OCI-LY7 (cell line): ENCODE measurements at regions not wholly inside any gene's neighbourhood (a gene's known extent, or its start where the extent isn't known, plus 50 kb on each side); places are given as distances from the start of the nearest gene placed in this dataset.
"Not testable (repeated sequence)": the region's sequence is repeated elsewhere in the genome, so short reads cannot be mapped to it uniquely, and the experiment has no call there.

Experiments
- BruUV-seq: library from RNA; stranded (reverse); fragments of 400-500 nt; replicated peaks from 2 replicates; lab custom pipeline; 2021; lab: Mats Ljungman, UMichigan
- CTCF ChIA-PET: fragments of 300-600 bp; sonication (Branson Sonifier 250); formaldehyde crosslinking; loops from one replicate; lab custom pipeline; 2022; ENCODE audit warnings: antibody characterized with exemption; ENCODE audit not compliant: unreplicated experiment; lab: Charles Lee
- POLR2A ChIA-PET: fragments of 300-600 bp; sonication (Branson Sonifier 250); formaldehyde crosslinking; loops from one replicate; lab custom pipeline; 2022; ENCODE audit warnings: antibody characterized with exemption; lab: Charles Lee
- DNase-seq: peaks from one replicate; pipeline ENCODE4 v3.0.0-alpha.2; 2015; ENCODE audit warnings: low spot score
- H2AFZ ChIP-seq: fragments of 200-600 bp; sonication (generic), shearing (Covaris generic); 2 replicates; pipeline ENCODE4 v1.6.1; 2014; ENCODE audit warnings: mild to moderate bottlenecking, antibody characterized with exemption, low read length, moderate library complexity
- H3K27ac ChIP-seq: fragments of 200-600 bp; sonication (generic); 2 replicates; pipeline ENCODE4 v1.5.1; 2014; ENCODE audit warnings: mixed run types, low read depth, mild to moderate bottlenecking, moderate library complexity, low read length, inconsistent platforms; ENCODE audit not compliant: poor library complexity, severe bottlenecking
- H3K36me3 ChIP-seq: fragments of 200-600 bp; sonication (generic); 2 replicates; pipeline ENCODE4 v1.6.1; 2014; ENCODE audit warnings: mild to moderate bottlenecking, antibody characterized with exemption, low read length, moderate library complexity, mixed read lengths; ENCODE audit not compliant: insufficient read depth
- H3K4me1 ChIP-seq: fragments of 200-600 bp; sonication (generic); 2 replicates; pipeline ENCODE4 v1.5.1; 2014; ENCODE audit warnings: mild to moderate bottlenecking, low read length; ENCODE audit not compliant: insufficient read depth, poor library complexity, severe bottlenecking
- H3K4me2 ChIP-seq: fragments of 200-600 bp; sonication (generic); 2 replicates; pipeline ENCODE4 v1.6.1; 2014; ENCODE audit warnings: mild to moderate bottlenecking, low read length
- H3K4me3 ChIP-seq: fragments of 200-600 bp; sonication (generic); 2 replicates; pipeline ENCODE4 v1.5.1; 2014; ENCODE audit warnings: mild to moderate bottlenecking, low read depth, low read length; ENCODE audit not compliant: poor library complexity, severe bottlenecking
- H3K79me2 ChIP-seq: fragments of 200-600 bp; sonication (generic); 2 replicates; pipeline ENCODE4 v1.6.1; 2016; ENCODE audit warnings: low read depth, mild to moderate bottlenecking, low read length, moderate library complexity, mixed read lengths; ENCODE audit not compliant: insufficient read depth
- H3K9me2 ChIP-seq: fragments of 200-600 bp; sonication (generic); 2 replicates; pipeline ENCODE4 v1.6.1; 2016; ENCODE audit warnings: mild to moderate bottlenecking, low read length, mixed read lengths; ENCODE audit not compliant: insufficient read depth
- H3K9me3 ChIP-seq: fragments of 200-600 bp; sonication (generic); 2 replicates; pipeline ENCODE4 v1.6.1; 2014; ENCODE audit warnings: mild to moderate bottlenecking, mixed run types, low read length, mixed read lengths
- H4K20me1 ChIP-seq: fragments of 200-600 bp; sonication (generic); 2 replicates; pipeline ENCODE4 v1.6.1; 2014; ENCODE audit warnings: mild to moderate bottlenecking, antibody characterized with exemption, low read length, moderate library complexity, mixed read lengths; ENCODE audit not compliant: insufficient read depth
- CTCF ChIP-seq: fragments of 200-600 bp; sonication (generic); conservative IDR thresholded peaks from 2 replicates; pipeline ENCODE4 v1.5.1; 2014; ENCODE audit warnings: mild to moderate bottlenecking, antibody characterized with exemption, low read length, moderate library complexity, mixed read lengths
- EZH2phosphoT487 ChIP-seq: fragments of 200-600 bp; sonication (generic); IDR thresholded peaks from 2 replicates; pipeline ENCODE4 v1.6.1; 2018; ENCODE audit warnings: low read depth, borderline replicate concordance, mild to moderate bottlenecking, mixed run types, antibody characterized with exemption, low read length, moderate library complexity, mixed read lengths
- intact Hi-C: fragments of 100-400 bp; cut with micrococcal nuclease; formaldehyde crosslinking; loops from one replicate; pipeline ENCODE4 v1.10.0; 2022; ENCODE audit not compliant: unreplicated experiment

GRCh38 chr4:118589471-118590055 lies 95.6 kb upstream of the METTL14 start:
- Histone ChIP-seq H3K27ac (no peak overlapping the region), H4K20me1 (no peaks in the 10 kb centered on the region), H3K9me2 (no peaks in the 10 kb centered on the region), H3K36me3 (no peaks in the 10 kb centered on the region), H3K9me3 (no peaks in the 10 kb centered on the region), H3K4me1 (peaks cover 20% of the 10 kb centered on the region), H3K79me2 (peaks cover 9% of the 10 kb centered on the region; the same call in 1 of the 2 replicates), H2AFZ (no peak overlapping the region; the same call in 1 of the 2 replicates), H3K4me2 (no peak overlapping the region), H3K4me3 (no peak overlapping the region)
- no peak for DNase-seq
- no TSS peak for BruUV-seq
- CTCF ChIA-PET: no interaction called here
- no peak for TF ChIP-seq CTCF
- no peak for TF ChIP-seq EZH2phosphoT487
- POLR2A ChIA-PET: interaction anchor here (0.6 to 0.7 kb wide), 3 partner anchors 96 to 327 kb away, joined by 3 to 4 read pairs (median 3); partner anchors contain the start of gene METTL14
- intact Hi-C loops: loop anchor here (2.0 kb wide), 1 partner anchor 95 kb away; the partner anchor contains the start of gene METTL14

- CTCF ChIA-PET, BruUV-seq: not testable (repeated sequence)
- intact Hi-C loops: loop anchor here (1.0 to 2.0 kb wide), 2 partner anchors 93 to 313 kb away; partner anchors contain the start of gene METTL14
Observed at GRCh38 chr4:118591339-118592046, 93.7 kb upstream of the METTL14 start.

GRCh38 chr4:118592289-118592688 lies 92.9 kb upstream of the METTL14 start:
- peak overlapping the region; percentile 57 for H3K4me2 ChIP-seq
- H3K9me2 ChIP-seq, CTCF ChIA-PET, POLR2A ChIA-PET, H3K27ac ChIP-seq, H3K36me3 ChIP-seq, intact Hi-C loops, BruUV-seq, H3K79me2 ChIP-seq, H2AFZ ChIP-seq, H4K20me1 ChIP-seq, H3K9me3 ChIP-seq, DNase-seq: not testable (repeated sequence)
- peaks cover 14% of the 10 kb centered on the region for H3K4me1 ChIP-seq
- H3K4me3 ChIP-seq: peak overlapping the region; percentile 75

More at GRCh38 chr4:118591339-118592046, 93.7 kb upstream of the METTL14 start:
- H3K9me2 ChIP-seq, H3K9me3 ChIP-seq, H3K36me3 ChIP-seq, H3K79me2 ChIP-seq, H4K20me1 ChIP-seq: not testable (repeated sequence)
- H3K4me2 ChIP-seq: peak overlapping the region; percentile 69
- peak; percentile 94 for DNase-seq
- H2AFZ ChIP-seq: peak overlapping the region; percentile 99
- POLR2A ChIA-PET: interaction anchor here (0.7 kb wide), 2 partner anchors 28 to 95 kb away, joined by 3 to 9 read pairs; no protein-coding TSS in a partner anchor
- H3K27ac ChIP-seq: peak overlapping the region; percentile 67
- H3K4me1 ChIP-seq: peaks cover 14% of the 10 kb centered on the region
- peak overlapping the region; percentile 75 for H3K4me3 ChIP-seq

- not testable (repeated sequence) for BruUV-seq, DNase-seq
Observed at GRCh38 chr4:118595883-118596282, 89.3 kb upstream of the METTL14 start.

GRCh38 chr4:118625097-118625496 lies 60.1 kb upstream of the METTL14 start:
- H3K36me3 ChIP-seq, DNase-seq, intact Hi-C loops, H3K27ac ChIP-seq, H3K4me2 ChIP-seq, H3K79me2 ChIP-seq, H3K4me3 ChIP-seq, H3K4me1 ChIP-seq, BruUV-seq, POLR2A ChIA-PET, H4K20me1 ChIP-seq, CTCF ChIA-PET, H2AFZ ChIP-seq, H3K9me3 ChIP-seq, H3K9me2 ChIP-seq: not testable (repeated sequence)

More at GRCh38 chr4:118595883-118596282, 89.3 kb upstream of the METTL14 start:
- H3K4me1 ChIP-seq, POLR2A ChIA-PET, CTCF ChIA-PET, H3K4me3 ChIP-seq, H3K9me2 ChIP-seq, H3K79me2 ChIP-seq, H2AFZ ChIP-seq, H3K4me2 ChIP-seq, intact Hi-C loops, H3K9me3 ChIP-seq, H3K36me3 ChIP-seq, H4K20me1 ChIP-seq, H3K27ac ChIP-seq: not testable (repeated sequence)
